K562 (cell line): ENCODE measurements at regions not wholly inside any gene's neighbourhood (a gene's known extent, or its start where the extent isn't known, plus 50 kb on each side); places are given as distances from the start of the nearest gene placed in this dataset.

Experiments
- ATAC-seq: fragments of 200-7000 bp; cut with Tn5 transposase; 3 replicates; pipeline ENCODE4 v1.9.1; 2020; ENCODE audit warnings: moderate library complexity
- BruUV-seq: library from RNA; stranded (reverse); fragments of 400-500 nt; replicated peaks from 2 replicates; lab custom pipeline; 2021; lab: Mats Ljungman, UMichigan
- CTCF ChIA-PET: fragments of 300-600 bp; formaldehyde crosslinking; extraction: SDS; loops from one replicate; lab custom pipeline; 2021; ENCODE audit warnings: low intra/inter-chr PET ratio; lab: Yijun Ruan, JAX
- POLR2A ChIA-PET: fragments of 300-600, 350-650 bp; sonication (Branson Sonifier 250); formaldehyde crosslinking; extraction: SDS; loops from one replicate; lab custom pipeline; 2021; ENCODE audit warnings: antibody characterized with exemption, inconsistent platforms; lab: Yijun Ruan, JAX
- DNase-seq, 4 experiments: peaks; one replicate each; pipeline versions ENCODE4 v3.0.0 to v3.0.0-alpha.2; 2011 to 2018; ENCODE audit warnings: low spot score in 3 of 4, mixed read lengths in 3 of 4; ENCODE audit errors: extremely low read depth in 1 of 4
- FAIRE-seq: peaks from 2 replicates; lab custom pipeline; 2011; peaks lifted over from hg19 to GRCh38; lab: Jason Lieb, UNC
- H2AFZ ChIP-seq: 2 replicates; pipeline ENCODE4 v1.6.0; 2011; ENCODE audit warnings: low read depth, low read length, control low read depth, inconsistent platforms
- H3K27ac ChIP-seq: fragments of 200-600 bp; 3 replicates; pipeline ENCODE4 v1.8.0; 2011; ENCODE audit warnings: low read depth, mild to moderate bottlenecking, control low read depth, inconsistent platforms, low read length, moderate library complexity, mixed read lengths; ENCODE audit errors: extremely low read depth
- H3K27me3 ChIP-seq, 2 experiments: fragments of 300-600 bp in 1 of 2; 2 replicates in 1 of 2; 3 replicates in 1 of 2; pipeline versions ENCODE4 v1.6.0 to v1.8.0; 2011; ENCODE audit warnings: inconsistent platforms in 2 of 2, low read length in 2 of 2, mild to moderate bottlenecking in 1 of 2, mixed read lengths in 1 of 2, moderate library complexity in 1 of 2; ENCODE audit not compliant: control insufficient read depth in 2 of 2, insufficient read depth in 2 of 2
- H3K36me3 ChIP-seq: fragments of 300-600 bp; 3 replicates; pipeline ENCODE4 v1.8.0; 2011; ENCODE audit warnings: mild to moderate bottlenecking, low read length, inconsistent platforms; ENCODE audit not compliant: control insufficient read depth, insufficient read depth
- H3K4me1 ChIP-seq, 2 experiments: fragments of 200-600 bp in 1 of 2; replicated peaks in 1 of 2; 2 replicates in 1 of 2; 3 replicates in 1 of 2; pipeline versions ENCODE4 v1.5.1 to v1.8.0; 2011; ENCODE audit warnings: inconsistent platforms in 2 of 2, low read length in 2 of 2, mild to moderate bottlenecking in 1 of 2, mixed read lengths in 1 of 2, moderate library complexity in 1 of 2; ENCODE audit not compliant: control insufficient read depth in 2 of 2, insufficient read depth in 2 of 2
- H3K4me2 ChIP-seq: 2 replicates; pipeline ENCODE4 v1.6.1; 2011; ENCODE audit warnings: low read length, control low read depth, inconsistent platforms, mixed read lengths; ENCODE audit not compliant: insufficient read depth
- H3K4me3 ChIP-seq: fragments of 200-600 bp; sonication (generic), shearing (Covaris generic); 2 replicates; pipeline ENCODE4 v1.5.1; 2016; ENCODE audit warnings: control low read depth, inconsistent platforms
- H3K79me2 ChIP-seq: fragments of 200-600 bp; 3 replicates; pipeline ENCODE4 v1.8.0; 2011; ENCODE audit warnings: low read length, inconsistent platforms; ENCODE audit not compliant: control insufficient read depth, insufficient read depth
- H3K9ac ChIP-seq, 2 experiments: 2 replicates each; pipeline versions ENCODE4 v1.6.0 to v1.6.1; 2011; ENCODE audit warnings: low read depth in 2 of 2, low read length in 2 of 2, control low read depth in 1 of 2, inconsistent platforms in 1 of 2, mild to moderate bottlenecking in 1 of 2, mixed read lengths in 1 of 2; ENCODE audit not compliant: insufficient read depth in 1 of 2
- H3K9me1 ChIP-seq: one replicate; pipeline ENCODE4 v1.6.0; 2011; ENCODE audit warnings: inconsistent platforms, mild to moderate bottlenecking, low read length, moderate library complexity; ENCODE audit not compliant: control insufficient read depth, insufficient read depth
- H3K9me3 ChIP-seq: replicated peaks from 2 replicates; pipeline ENCODE4 v1.5.1; 2011; ENCODE audit warnings: low read depth, low read length, inconsistent platforms; ENCODE audit not compliant: control insufficient read depth, insufficient read depth
- H4K20me1 ChIP-seq: replicated peaks from 2 replicates; pipeline ENCODE4 v1.6.1; 2011; ENCODE audit warnings: low read length, inconsistent platforms, mixed read lengths; ENCODE audit not compliant: control insufficient read depth, insufficient read depth
- C11orf30 ChIP-seq: fragments of 450-650 bp; IDR thresholded peaks from 2 replicates; pipeline ENCODE4 v1.6.1; 2016; ENCODE audit warnings: low read depth, mild to moderate bottlenecking
- EWSR1 ChIP-seq: fragments of 450-650 bp; IDR thresholded peaks from 2 replicates; pipeline ENCODE4 v1.6.1; 2018; ENCODE audit warnings: borderline replicate concordance, mild to moderate bottlenecking, low read depth, moderate library complexity; ENCODE audit not compliant: partially characterized antibody
- FOXJ2 ChIP-seq: fragments of 200-800 bp; sonication (Bioruptor generic); IDR thresholded peaks from 2 replicates; pipeline ENCODE4 v1.6.1; 2016; ENCODE audit warnings: missing genetic modification characterization, missing compliant biosample characterization
- HOXB6 ChIP-seq: fragments of 250-450 bp; sonication (Bioruptor Pico); IDR thresholded peaks from 2 replicates; pipeline ENCODE4 v1.5.1; 2022; ENCODE audit warnings: mild to moderate bottlenecking, borderline replicate concordance
- MCM3 ChIP-seq: fragments of 450-650 bp; IDR thresholded peaks from 2 replicates; pipeline ENCODE4 v1.6.1; 2016
- MYC ChIP-seq, 2 experiments: fragments of 250-450 bp in 1 of 2; sonication (Bioruptor Pico) in 1 of 2; IDR thresholded peaks; 2 replicates each; pipeline versions ENCODE4 v1.5.1 to v1.6.1; 2012 to 2021; ENCODE audit warnings: low read depth in 2 of 2, borderline replicate concordance in 1 of 2, improper control_type of control experiment in 1 of 2, low read length in 1 of 2, mild to moderate bottlenecking in 1 of 2, moderate library complexity in 1 of 2
- PCBP2 ChIP-seq: fragments of 200-400 bp; formaldehyde crosslinking; IDR thresholded peaks from 2 replicates; pipeline ENCODE4 v1.6.1; 2018; ENCODE audit warnings: low read length, low read depth, mild to moderate bottlenecking, moderate library complexity; ENCODE audit not compliant: poor library complexity, severe bottlenecking
- PHF21A ChIP-seq: fragments of 450-650 bp; IDR thresholded peaks from 2 replicates; pipeline ENCODE4 v1.6.1; 2017; ENCODE audit warnings: low read depth, borderline replicate concordance
- PYGO2 ChIP-seq: fragments of 450-650 bp; IDR thresholded peaks from 2 replicates; pipeline ENCODE4 v1.6.1; 2016; ENCODE audit warnings: mild to moderate bottlenecking, missing genetic modification characterization, moderate library complexity, missing compliant biosample characterization
- TAF7 ChIP-seq: fragments of 450-650 bp; IDR thresholded peaks from 2 replicates; pipeline ENCODE4 v1.6.1; 2016; ENCODE audit warnings: missing genetic modification characterization, missing compliant biosample characterization
- TCF7 ChIP-seq: sonication (generic); IDR thresholded peaks from 2 replicates; pipeline ENCODE4 v1.6.1; 2016; ENCODE audit warnings: antibody characterized with exemption, borderline replicate concordance
- ZNF124 ChIP-seq: sonication (generic); formaldehyde crosslinking; IDR thresholded peaks from 2 replicates; pipeline ENCODE4 v1.8.1; 2022; ENCODE audit warnings: missing genetic modification reagents
- ZNF239 ChIP-seq: fragments of 250-450 bp; sonication (Bioruptor Pico); IDR thresholded peaks from 2 replicates; pipeline ENCODE4 v1.4.0; 2020; ENCODE audit warnings: mild to moderate bottlenecking
- ZNF280B ChIP-seq: fragments of 250-450 bp; sonication (Bioruptor Pico); IDR thresholded peaks from 2 replicates; pipeline ENCODE4 v1.5.1; 2021; ENCODE audit warnings: mild to moderate bottlenecking
- WGBS: fragments of 100-300 bp; shearing (Covaris generic); methylation state at CpG from one replicate; pipeline ENCODE4 v1.1.6; 2016; ENCODE audit warnings: low coverage, mixed read lengths; ENCODE audit not compliant: insufficient coverage; ENCODE audit errors: missing lambda C conversion rate; 5-methylcytosine and 5-hydroxymethylcytosine counted together
- in situ Hi-C: fragments of 300-500 bp; cut with MboI; formaldehyde crosslinking; loops from 4 replicates; pipeline ENCODE4 v1.15.0; 2018; ENCODE audit warnings: inconsistent platforms, mixed read lengths
- intact Hi-C: fragments of 100-400 bp; cut with micrococcal nuclease; formaldehyde crosslinking; loops from 2 replicates; pipeline ENCODE4 v1.14.2; 2022
- TF ChIP-seq, protein P1 (sequence below): fragments of 250-450 bp; sonication (Bioruptor Pico); IDR thresholded peaks from 2 replicates; pipeline ENCODE4 v1.5.0; 2020; ENCODE audit warnings: mild to moderate bottlenecking
- TF ChIP-seq, protein P2 (sequence below): conservative IDR thresholded peaks from 2 replicates; pipeline ENCODE4 v1.6.1; 2011; ENCODE audit warnings: low read depth, mild to moderate bottlenecking, low read length; ENCODE audit not compliant: control insufficient read depth

DNA sequence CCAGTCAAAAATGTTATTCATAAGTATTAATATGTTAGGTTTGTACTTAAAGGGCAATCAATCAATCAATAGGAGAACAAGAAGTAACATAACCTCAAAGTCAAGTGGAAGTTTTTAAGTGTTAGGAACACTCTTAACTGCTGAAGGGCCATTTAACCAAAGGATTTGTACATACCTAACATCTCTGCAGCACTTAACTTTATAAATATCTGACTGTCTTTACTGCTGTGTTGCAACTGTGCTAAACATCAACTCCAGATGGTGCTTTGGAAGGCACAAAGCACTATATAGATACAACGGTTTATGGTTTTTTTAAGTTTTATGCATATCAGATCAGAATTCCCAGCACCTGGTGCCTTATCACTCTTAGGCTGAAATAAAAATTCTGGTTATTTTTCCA, 604.9 kb upstream of the PTGER4 start (continued):
- TF ChIP-seq HOXB6 (no peak), MCM3 (no peak), ZNF239 (CRISPR knock-in tag) (no peak)

- Histone ChIP-seq H3K36me3 (no peaks in the 10 kb centered on the region), H3K9me3 (0 out of 2 replicates have a peak, but pooled peaks cover 1% of the 10 kb centered on the region), H4K20me1 (no peaks in the 10 kb centered on the region), H3K27ac (no peak overlapping the region), H3K9me1 (no peaks in the 10 kb centered on the region), H3K27me3 (no peaks in the 10 kb centered on the region), H3K9ac (no peak overlapping the region), H3K4me2 (no peak overlapping the region), H3K4me1 (no peaks in the 10 kb centered on the region), H3K4me3 (no peak overlapping the region)
- ChIA-PET POLR2A (no interaction called here), CTCF (no interaction called here)
- no peak for DNase-seq
- ATAC-seq, result no peak
- FAIRE-seq, result no peak
- in situ Hi-C loops, result no loop called here
- no TSS peak for BruUV-seq
- intact Hi-C loops, result no loop called here
- TF ChIP-seq, protein P1, sequence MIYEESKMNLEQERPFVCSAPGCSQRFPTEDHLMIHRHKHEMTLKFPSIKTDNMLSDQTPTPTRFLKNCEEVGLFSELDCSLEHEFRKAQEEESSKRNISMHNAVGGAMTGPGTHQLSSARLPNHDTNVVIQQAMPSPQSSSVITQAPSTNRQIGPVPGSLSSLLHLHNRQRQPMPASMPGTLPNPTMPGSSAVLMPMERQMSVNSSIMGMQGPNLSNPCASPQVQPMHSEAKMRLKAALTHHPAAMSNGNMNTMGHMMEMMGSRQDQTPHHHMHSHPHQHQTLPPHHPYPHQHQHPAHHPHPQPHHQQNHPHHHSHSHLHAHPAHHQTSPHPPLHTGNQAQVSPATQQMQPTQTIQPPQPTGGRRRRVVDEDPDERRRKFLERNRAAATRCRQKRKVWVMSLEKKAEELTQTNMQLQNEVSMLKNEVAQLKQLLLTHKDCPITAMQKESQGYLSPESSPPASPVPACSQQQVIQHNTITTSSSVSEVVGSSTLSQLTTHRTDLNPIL (CRISPR knock-in tag), result no peak
- TF ChIP-seq ZNF280B (CRISPR knock-in tag), result no peak
- no peak for TF ChIP-seq C11orf30
- no peak for TF ChIP-seq TCF7
- no peak for TF ChIP-seq TAF7
- TF ChIP-seq PYGO2 (tag), result no peak
- no peak for TF ChIP-seq PCBP2
- TF ChIP-seq MYC (IDR thresholded peaks at IDR 0.05; ENCODE audit: low read depth, low read length), result no peak
- TF ChIP-seq MYC (CRISPR knock-in tag; IDR thresholded peaks at IDR 0.05; ENCODE audit: borderline replicate concordance, low read depth), result no peak
- TF ChIP-seq ZNF124 (CRISPR knock-in tag), result no peak
- TF ChIP-seq PHF21A, result no peak
- TF ChIP-seq FOXJ2 (tag), result no peak
- TF ChIP-seq, protein P2, sequence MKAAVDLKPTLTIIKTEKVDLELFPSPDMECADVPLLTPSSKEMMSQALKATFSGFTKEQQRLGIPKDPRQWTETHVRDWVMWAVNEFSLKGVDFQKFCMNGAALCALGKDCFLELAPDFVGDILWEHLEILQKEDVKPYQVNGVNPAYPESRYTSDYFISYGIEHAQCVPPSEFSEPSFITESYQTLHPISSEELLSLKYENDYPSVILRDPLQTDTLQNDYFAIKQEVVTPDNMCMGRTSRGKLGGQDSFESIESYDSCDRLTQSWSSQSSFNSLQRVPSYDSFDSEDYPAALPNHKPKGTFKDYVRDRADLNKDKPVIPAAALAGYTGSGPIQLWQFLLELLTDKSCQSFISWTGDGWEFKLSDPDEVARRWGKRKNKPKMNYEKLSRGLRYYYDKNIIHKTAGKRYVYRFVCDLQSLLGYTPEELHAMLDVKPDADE, result no peak
- no peak for TF ChIP-seq EWSR1
- TF ChIP-seq, all 486 proteins: peak for 0
- WGBS, result 0% methylated on average over 1 of the region's 1 CpG
- Histone ChIP-seq H2AFZ (no peak overlapping the region), H3K79me2 (no peaks in the 10 kb centered on the region)
Measured at GRCh38 chr5:40073927-40074326, 605.8 kb upstream of the PTGER4 start.
